ENCODE measurements at regions not wholly inside any gene's neighbourhood (a gene's known extent, or its start where the extent isn't known, plus 50 kb on each side); places are given as distances from the start of the nearest gene placed in this dataset.
A peak's percentile ranks its signal among the peaks of the same experiment; 100 is the strongest.
"Not testable (repeated sequence)": the region's sequence is repeated elsewhere in the genome, so short reads cannot be mapped to it uniquely, and the experiment has no call there.

GRCh38 chr6:79806661-79807060, 140.7 kb downstream of the ELOVL4 start:
- H3K18ac ChIP-seq (ENCODE audit: low read depth, low read length); H3K56ac ChIP-seq (ENCODE audit: extremely low read depth, insufficient read depth, low read length); H3K14ac ChIP-seq (replicated peaks; ENCODE audit: low read depth, low read length); H3K9me1 ChIP-seq (ENCODE audit: insufficient read depth, low read length); H3K27ac ChIP-seq (ENCODE audit: insufficient read depth, low read length); H3K4me1 ChIP-seq (ENCODE audit: control insufficient read depth, insufficient read depth, low read length); H3K23ac ChIP-seq (ENCODE audit: low read depth, low read length); H3K9ac ChIP-seq (ENCODE audit: low read depth, low read length); CTCF ChIA-PET; H2BK15ac ChIP-seq (ENCODE audit: low read depth, low read length); H3K27me3 ChIP-seq (ENCODE audit: control insufficient read depth, insufficient read depth, low read length); intact Hi-C loops (cut with micrococcal nuclease); H2AFZ ChIP-seq (replicated peaks; ENCODE audit: low read length, poor library complexity); ATAC-seq (ENCODE audit: low read depth); H3K4me3 ChIP-seq (ENCODE audit: insufficient read depth, low read depth, low read length); H2BK20ac ChIP-seq (ENCODE audit: low read depth, low read length); H2AK5ac ChIP-seq (ENCODE audit: low read depth, low read length); dilution Hi-C loops (cut with HindIII; ENCODE audit: low sequenced_read_pairs, unreplicated experiment); H4K8ac ChIP-seq (ENCODE audit: low read depth in 2 of 2, low read length in 2 of 2); H2BK120ac ChIP-seq (ENCODE audit: low read depth, low read length); H4K20me1 ChIP-seq (ENCODE audit: insufficient read depth, low read length); H3K79me1 ChIP-seq (ENCODE audit: low read depth in 1 of 2, low read length in 2 of 2); DNase-seq; POLR2A ChIA-PET (ENCODE audit: unreplicated experiment); H2AK9ac ChIP-seq (replicated peaks; ENCODE audit: low read depth, low read length, poor library complexity); in situ Hi-C loops (cut with MboI; ENCODE audit: low sequenced_read_pairs); H4K91ac ChIP-seq (ENCODE audit: insufficient read depth, low read depth, low read length); H2BK5ac ChIP-seq (ENCODE audit: low read depth, low read length, poor library complexity, severe bottlenecking); BruUV-seq (replicated peaks); H3K4ac ChIP-seq (ENCODE audit: low read depth, low read length); H4K5ac ChIP-seq (ENCODE audit: low read depth, low read length); H3K9me3 ChIP-seq (ENCODE audit: control insufficient read depth, insufficient read depth, low read length); H3K36me3 ChIP-seq (ENCODE audit: control insufficient read depth, insufficient read depth, low read length); H3K4me2 ChIP-seq (ENCODE audit: low read depth, low read length): not testable (repeated sequence)
- 75% methylated on average over 2 of the region's 5 CpGs; no CpG with 5 or more reads in 1 of the 2 experiments for whole genome bisulfite sequencing, 2 experiments (ENCODE audit: extremely low coverage in 2 of 2, insufficient read length in 1 of 2)
- TF ChIP-seq MAFK (IDR thresholded peaks at IDR 0.05; ENCODE audit: low read depth, low read length), result peak; percentile 56
